Islet of Langerhans (tissue), 1 donor: ENCODE measurements at regions not wholly inside any gene's neighbourhood (a gene's known extent, or its start where the extent isn't known, plus 50 kb on each side); places are given as distances from the start of the nearest gene placed in this dataset.
A peak's percentile ranks its signal among the peaks of the same experiment; 100 is the strongest.
"Not testable (repeated sequence)": the region's sequence is repeated elsewhere in the genome, so short reads cannot be mapped to it uniquely, and the experiment has no call there.

Source experiments
- FAIRE-seq: peaks from one replicate; lab custom pipeline; 2011; peaks lifted over from hg19 to GRCh38; lab: Jason Lieb, UNC

DNA sequence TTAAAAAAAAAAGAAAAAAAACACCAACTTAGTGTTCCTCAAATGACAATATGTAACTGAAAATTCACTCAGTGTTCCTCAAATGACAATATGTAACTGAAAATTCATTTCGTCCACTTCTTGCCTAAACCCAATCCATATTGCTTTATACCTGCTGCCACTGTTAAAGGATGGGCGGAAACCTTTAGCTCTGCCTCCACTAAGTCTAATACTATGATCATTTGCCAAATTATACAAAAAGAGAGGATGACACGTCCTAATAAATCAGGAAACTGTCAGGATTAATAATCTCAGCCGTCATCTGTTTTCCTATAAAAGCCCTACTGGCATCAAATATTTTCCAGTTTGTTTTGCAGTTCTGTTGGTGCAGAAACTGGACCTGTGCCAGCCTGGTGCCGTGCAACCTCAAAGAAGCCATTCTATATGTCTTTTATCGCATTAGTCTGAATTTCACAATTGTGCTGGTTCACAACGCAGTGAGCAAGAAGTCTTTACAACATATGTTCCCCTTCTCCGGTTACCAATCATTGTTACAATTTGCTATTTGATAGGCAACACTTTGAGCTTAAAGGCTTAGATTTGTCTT is 160.4 kb upstream of the KCNH8 start:
- FAIRE-seq, result no peak

DNA sequence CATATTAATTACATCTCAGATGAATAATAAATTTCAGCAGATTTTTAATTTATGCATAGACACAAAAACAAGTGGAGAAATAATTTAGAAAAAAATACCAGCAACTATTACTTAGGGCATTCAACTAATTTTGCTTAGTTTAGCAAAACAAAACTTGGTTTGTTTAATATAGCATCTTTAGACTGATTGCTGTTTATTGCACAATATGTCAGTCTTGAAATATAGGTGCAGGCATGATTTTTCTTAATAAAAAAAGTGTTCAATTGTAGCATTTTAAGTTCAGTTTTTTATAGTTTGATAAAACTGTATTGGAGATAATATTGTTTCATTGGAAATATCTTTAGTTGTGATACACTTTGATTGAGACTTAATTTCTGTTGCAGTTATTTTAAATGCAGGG is 161.2 kb upstream of the KCNH8 start:
- no peak for FAIRE-seq

GRCh38 chr3:18982920-18983319 is 165.4 kb upstream of the KCNH8 start:
- no peak for FAIRE-seq

DNA sequence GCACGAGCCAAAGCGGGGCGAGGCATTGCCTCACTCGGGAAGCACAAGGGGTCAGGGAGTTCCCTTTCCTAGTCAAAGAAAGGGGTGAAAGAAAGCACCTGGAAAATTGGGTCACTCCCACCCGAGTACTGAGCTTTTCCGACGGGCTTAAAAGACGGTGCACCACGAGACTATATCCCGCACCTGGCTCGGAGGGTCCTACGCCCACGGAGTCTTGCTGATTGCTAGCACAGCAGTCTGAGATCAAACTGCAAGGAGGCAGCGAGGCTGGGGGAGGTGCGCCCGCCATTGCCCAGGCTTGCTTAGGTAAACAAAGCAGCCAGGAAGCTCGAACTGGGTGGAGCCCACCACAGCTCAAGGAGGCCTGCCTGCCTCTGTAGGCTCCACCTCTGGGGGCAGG is 172.2 kb upstream of the KCNH8 start:
- FAIRE-seq, result not testable (repeated sequence)

GRCh38 chr3:18968120-18968519 is 180.2 kb upstream of the KCNH8 start:
- FAIRE-seq, result no peak

- no peak for FAIRE-seq
These were observed 182.5 kb upstream of the KCNH8 start for GRCh38 chr3:18965781-18966180.

DNA sequence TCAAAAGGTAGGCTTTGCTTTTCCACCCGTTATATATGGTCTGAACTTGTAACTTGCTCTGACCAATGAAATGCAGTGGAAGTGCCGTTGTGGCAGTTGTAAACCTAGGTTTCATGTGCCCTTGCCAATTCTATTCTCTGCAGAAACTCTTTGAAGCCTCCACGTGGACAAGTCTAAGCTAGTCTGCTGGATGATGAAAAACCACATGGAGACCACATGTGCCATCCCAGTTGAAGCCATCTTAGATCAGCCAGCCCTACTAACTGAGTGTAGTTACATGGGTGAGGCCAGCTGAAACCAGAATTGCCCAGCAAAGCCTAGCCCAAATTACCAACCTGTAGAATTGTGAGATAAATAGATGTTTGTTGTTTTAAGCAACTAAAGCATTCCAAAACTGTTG is 183.7 kb upstream of the KCNH8 start:
- FAIRE-seq, result no peak

DNA sequence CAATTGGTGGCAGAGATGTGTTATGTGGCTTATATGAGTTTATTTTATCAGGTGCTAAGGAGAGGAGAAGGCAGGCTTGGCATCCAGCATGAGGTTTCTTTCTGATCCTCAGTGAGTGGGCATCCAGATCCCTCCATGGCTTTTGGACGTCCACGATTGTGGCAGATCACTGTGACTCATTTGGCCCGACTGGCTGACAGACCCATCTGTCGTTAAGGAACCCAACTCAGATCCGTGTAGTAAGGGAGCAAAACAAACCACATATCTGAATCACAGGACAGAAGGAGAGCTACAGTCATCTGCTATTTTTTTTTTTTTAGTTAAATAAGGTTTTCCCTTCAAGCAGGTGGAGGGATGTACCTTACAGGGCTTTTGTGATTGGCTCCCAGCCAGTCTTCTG is 197.0 kb upstream of the KCNH8 start:
- no peak for FAIRE-seq

DNA sequence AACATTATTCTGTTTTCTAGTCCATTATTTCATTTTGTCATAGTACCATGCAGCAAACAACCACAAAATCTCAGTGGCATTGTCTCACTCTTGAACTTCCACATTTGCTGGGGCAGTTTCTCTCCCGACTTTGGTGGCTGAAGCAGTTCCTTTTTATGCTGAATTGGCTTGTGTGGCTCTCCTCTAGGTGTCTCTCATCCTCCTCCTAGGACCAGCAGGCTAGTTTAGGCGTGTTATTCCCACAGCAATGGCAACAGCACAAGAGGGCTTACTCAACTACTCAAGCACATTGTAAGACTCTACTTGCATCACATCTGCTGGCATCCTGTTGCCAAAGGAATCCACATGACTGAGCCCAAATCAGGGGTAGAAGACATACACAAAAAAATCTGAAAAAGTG is 201.8 kb upstream of the KCNH8 start:
- FAIRE-seq, result no peak

DNA sequence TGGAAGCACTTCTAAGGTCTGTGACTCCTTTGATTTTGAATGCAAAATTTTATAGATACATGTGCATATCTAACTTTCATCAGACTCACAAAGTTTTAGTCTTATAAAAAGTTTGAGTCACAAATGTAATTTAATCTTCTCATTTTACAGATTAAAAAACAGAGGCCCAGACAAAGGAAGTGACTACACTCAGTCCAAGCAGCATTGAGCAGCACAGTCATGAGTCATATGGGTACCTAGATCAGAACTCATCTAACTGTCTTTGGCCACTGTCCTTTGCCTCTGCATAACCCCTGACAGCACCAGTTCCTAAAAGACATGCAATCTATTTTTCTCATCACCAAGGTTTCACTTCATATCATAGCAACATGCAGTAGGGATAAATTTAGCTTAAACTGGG is 210.7 kb upstream of the KCNH8 start:
- no peak for FAIRE-seq

- FAIRE-seq, result no peak
These were observed 229.2 kb upstream of the KCNH8 start for GRCh38 chr3:18919158-18919557.

GRCh38 chr3:18917923-18918322 is 230.4 kb upstream of the KCNH8 start:
- no peak for FAIRE-seq

DNA sequence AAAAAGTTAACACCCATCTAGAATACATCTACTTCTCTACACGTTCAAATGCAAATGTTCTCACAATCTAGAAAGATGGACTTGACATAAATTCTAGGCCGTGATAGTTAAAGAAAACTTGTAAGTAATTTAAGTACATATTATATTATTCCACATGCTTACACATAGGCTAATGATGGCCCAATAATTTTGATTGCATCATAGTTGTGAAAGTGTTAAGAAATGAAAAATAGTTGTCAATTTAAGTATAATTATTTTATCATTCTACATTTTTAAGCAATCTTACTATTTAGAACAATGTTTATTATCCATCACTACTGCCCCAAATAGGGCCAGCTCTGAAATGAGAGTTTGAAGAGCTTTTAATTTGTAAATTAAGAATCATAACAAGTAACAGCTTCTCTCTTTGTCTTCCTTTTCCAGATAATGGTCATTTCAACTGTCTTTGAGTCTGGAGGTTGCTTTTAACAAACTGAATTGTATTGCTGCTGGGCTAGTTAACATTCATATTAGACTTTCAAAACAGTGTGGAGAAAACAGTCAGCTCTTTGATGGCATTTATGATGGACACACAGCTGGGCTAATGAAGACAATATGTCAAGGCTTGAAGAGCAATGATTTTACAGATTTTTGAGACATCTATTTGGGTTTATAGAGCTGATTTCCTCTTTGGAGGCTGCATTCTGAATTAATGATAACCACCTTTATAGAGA is 246.1 kb upstream of the KCNH8 start:
- peak; percentile 49 for FAIRE-seq

- FAIRE-seq, result no peak
These were observed 246.7 kb upstream of the KCNH8 start for GRCh38 chr3:18901571-18901970.

DNA sequence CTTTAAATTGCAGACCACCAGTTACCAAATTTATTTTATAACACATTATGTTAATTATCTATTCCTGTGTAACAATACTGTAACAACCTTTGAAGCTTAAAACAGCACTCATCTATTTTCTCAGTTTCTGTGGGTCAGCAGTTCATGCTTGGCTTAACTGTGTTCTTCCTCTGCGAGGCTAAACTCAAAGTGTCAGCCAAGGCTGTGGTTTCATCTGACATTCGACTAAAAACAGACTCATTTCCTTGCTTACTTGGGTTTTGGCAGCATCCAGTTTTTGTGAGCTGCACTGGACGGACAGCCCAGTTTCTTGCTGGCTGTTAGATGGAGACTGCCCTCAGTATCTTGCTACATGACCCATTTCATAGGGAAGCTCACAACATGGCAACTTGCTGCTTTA is 247.3 kb upstream of the KCNH8 start:
- FAIRE-seq, result no peak

- FAIRE-seq, result no peak
These were observed 249.4 kb upstream of the KCNH8 start for GRCh38 chr3:18898911-18899310.

GRCh38 chr3:18892756-18893155 is 255.6 kb upstream of the KCNH8 start:
- no peak for FAIRE-seq

GRCh38 chr3:18892047-18892446 is 256.3 kb upstream of the KCNH8 start:
- FAIRE-seq, result no peak

DNA sequence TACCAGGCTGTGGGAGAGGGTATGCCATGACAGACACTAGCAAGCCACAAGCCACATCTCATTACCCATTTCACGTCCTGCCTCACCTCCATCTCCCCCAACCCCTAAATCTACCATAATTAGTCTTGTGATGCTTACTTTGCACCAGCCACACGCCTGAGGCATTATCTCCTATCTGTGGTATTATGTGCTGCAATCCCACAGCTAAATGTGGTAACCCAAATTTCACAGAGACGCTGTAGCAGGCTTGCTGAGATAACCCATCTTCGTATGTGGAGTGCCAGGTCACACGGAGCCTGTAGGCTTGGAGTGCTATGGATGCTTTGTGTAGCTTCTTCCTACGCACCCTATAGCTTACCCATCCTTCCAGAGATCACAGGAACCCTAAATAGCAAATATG is 256.7 kb upstream of the KCNH8 start:
- FAIRE-seq, result no peak

- FAIRE-seq, result no peak
These were observed 257.9 kb upstream of the KCNH8 start for GRCh38 chr3:18890449-18890848.

- no peak for FAIRE-seq
These were observed 259.5 kb upstream of the KCNH8 start for GRCh38 chr3:18888819-18889218.

GRCh38 chr3:18888370-18888769 is 259.9 kb upstream of the KCNH8 start:
- FAIRE-seq, result no peak

GRCh38 chr3:18886331-18886730 is 262.0 kb upstream of the KCNH8 start:
- FAIRE-seq, result no peak

GRCh38 chr3:18885612-18886011 is 262.7 kb upstream of the KCNH8 start:
- no peak for FAIRE-seq
